ENCODE measurements at regions not wholly inside any gene's neighbourhood (a gene's known extent, or its start where the extent isn't known, plus 50 kb on each side); places are given as distances from the start of the nearest gene placed in this dataset.

- DNase-seq (ENCODE audit: low read depth) = no peak
These were observed 195.7 kb upstream of the KCNG1 start for GRCh38 chr20:51218603-51219002.

GRCh38 chr20:51217347-51218045 is 194.6 kb upstream of the KCNG1 start:
- DNase-seq (ENCODE audit: low read depth) = no peak

- DNase-seq (ENCODE audit: low read depth) = no peak
These were observed 193.9 kb upstream of the KCNG1 start for GRCh38 chr20:51216850-51217249.

- DNase-seq (ENCODE audit: low read depth) = no peak
These were observed 189.9 kb upstream of the KCNG1 start for GRCh38 chr20:51212816-51213215.

GRCh38 chr20:51211191-51211590 is 188.3 kb upstream of the KCNG1 start:
- DNase-seq (ENCODE audit: low read depth) = no peak

- DNase-seq (ENCODE audit: low read depth) = no peak
These were observed 187.2 kb upstream of the KCNG1 start for GRCh38 chr20:51210084-51210483.

GRCh38 chr20:51208162-51208561 is 185.3 kb upstream of the KCNG1 start:
- DNase-seq (ENCODE audit: low read depth) = no peak

- DNase-seq (ENCODE audit: low read depth) = no peak
These were observed 183.2 kb upstream of the KCNG1 start for GRCh38 chr20:51206032-51206662.

GRCh38 chr20:51204794-51205193 is 181.9 kb upstream of the KCNG1 start:
- DNase-seq (ENCODE audit: low read depth) = no peak

GRCh38 chr20:51204051-51204715 is 181.3 kb upstream of the KCNG1 start:
- no peak for DNase-seq (ENCODE audit: low read depth)

- DNase-seq (ENCODE audit: low read depth) = no peak
These were observed 179.4 kb upstream of the KCNG1 start for GRCh38 chr20:51202304-51202703.

GRCh38 chr20:51199920-51200319 is 177.0 kb upstream of the KCNG1 start:
- no peak for DNase-seq (ENCODE audit: low read depth)

GRCh38 chr20:51198876-51199523 is 176.1 kb upstream of the KCNG1 start:
- DNase-seq (ENCODE audit: low read depth) = no peak

- no peak for DNase-seq (ENCODE audit: low read depth)
These were observed 175.3 kb upstream of the KCNG1 start for GRCh38 chr20:51198238-51198637.

- no peak for DNase-seq (ENCODE audit: low read depth)
These were observed 174.2 kb upstream of the KCNG1 start for GRCh38 chr20:51196991-51197651.

GRCh38 chr20:51195990-51196389 is 173.1 kb upstream of the KCNG1 start:
- no peak for DNase-seq (ENCODE audit: low read depth)

- DNase-seq (ENCODE audit: low read depth) = no peak
These were observed 172.6 kb upstream of the KCNG1 start for GRCh38 chr20:51195419-51195901.

- DNase-seq (ENCODE audit: low read depth) = no peak
These were observed 170.3 kb upstream of the KCNG1 start for GRCh38 chr20:51193066-51193772.

GRCh38 chr20:51190783-51191180 is 167.9 kb upstream of the KCNG1 start:
- no peak for DNase-seq (ENCODE audit: low read depth)

- no peak for DNase-seq (ENCODE audit: low read depth)
These were observed 167.2 kb upstream of the KCNG1 start for GRCh38 chr20:51189814-51190782.

All from T follicular helper cell (primary cell).